ENCODE measurements at regions not wholly inside any gene's neighbourhood (a gene's known extent, or its start where the extent isn't known, plus 50 kb on each side); places are given as distances from the start of the nearest gene placed in this dataset.
"Not testable (repeated sequence)": the region's sequence is repeated elsewhere in the genome, so short reads cannot be mapped to it uniquely, and the experiment has no call there.

GRCh38 chr10:121242741-121243608 lies 355.3 kb downstream of the FGFR2 start:
- DNase-seq: no peak

DNA sequence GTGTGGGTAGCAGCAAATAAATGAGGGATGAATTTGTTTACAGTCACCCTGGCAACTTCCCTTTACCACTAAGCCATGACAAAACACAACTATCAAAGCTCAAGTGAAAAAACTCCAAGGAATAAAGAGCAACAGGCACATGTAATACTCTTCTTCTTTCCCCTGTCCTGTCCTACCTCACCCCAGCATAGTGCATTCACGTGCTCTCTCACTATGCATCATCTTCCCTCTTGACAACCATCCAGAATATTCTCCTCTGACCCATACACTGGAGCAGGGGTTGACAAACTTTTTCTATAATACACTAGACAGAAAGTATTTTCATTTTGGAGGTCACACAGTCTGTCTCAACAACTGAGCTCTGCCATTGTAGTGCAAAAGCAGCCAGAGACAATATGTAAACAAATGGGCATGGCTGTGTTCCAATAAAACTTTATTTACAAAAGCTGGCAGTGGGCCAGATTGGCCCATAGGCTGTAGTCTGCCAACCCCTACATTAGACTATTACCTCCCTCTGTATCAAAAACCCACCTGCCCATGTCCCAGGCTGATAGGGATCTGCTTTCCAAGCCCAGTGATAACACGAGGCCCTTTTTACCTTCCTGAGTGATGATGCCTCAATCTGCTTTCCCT lies 354.5 kb downstream of the FGFR2 start:
- DNase-seq: no peak

DNA sequence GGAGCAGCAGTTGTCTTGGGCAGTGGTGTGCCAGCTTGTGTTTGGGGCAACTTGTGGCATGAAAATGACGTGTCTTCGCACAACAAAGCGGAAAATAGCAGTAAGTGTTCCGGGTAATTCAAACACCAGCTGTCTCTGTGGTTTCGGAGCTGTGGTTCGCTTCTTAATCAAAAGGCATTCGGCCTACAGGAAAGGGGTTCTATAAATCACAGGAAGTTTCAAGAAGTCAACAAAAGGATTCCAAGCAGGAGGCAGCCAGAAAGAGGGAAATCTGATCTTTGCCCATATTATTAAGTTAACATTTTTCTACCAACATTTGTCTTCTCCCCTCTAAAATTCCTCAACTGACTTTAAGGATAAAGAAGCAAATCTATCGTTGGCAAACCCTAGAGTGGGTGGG lies 353.4 kb downstream of the FGFR2 start:
- DNase-seq: no peak

DNA sequence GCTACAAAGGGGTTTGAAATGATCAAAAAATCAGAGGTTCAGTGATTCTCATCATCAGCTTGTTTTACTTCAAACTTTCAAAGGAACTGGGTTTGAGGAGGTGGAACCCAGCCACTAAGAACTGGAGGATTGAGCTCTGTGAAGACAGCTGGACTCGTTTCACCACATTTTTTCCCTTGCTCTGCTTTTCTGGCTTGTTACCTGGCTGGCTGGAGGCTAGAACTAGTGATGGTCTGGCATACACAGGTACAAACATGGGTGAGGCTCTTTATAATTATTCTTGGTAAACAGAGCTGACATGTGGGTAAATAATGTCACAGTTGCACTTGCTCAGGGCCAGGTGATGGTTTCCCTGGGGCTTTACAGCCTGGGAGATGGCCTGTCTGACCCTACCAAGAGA lies 352.5 kb downstream of the FGFR2 start:
- DNase-seq: no peak

- DNase-seq: no peak
These were observed 350.0 kb downstream of the FGFR2 start for GRCh38 chr10:121248266-121248665.

DNA sequence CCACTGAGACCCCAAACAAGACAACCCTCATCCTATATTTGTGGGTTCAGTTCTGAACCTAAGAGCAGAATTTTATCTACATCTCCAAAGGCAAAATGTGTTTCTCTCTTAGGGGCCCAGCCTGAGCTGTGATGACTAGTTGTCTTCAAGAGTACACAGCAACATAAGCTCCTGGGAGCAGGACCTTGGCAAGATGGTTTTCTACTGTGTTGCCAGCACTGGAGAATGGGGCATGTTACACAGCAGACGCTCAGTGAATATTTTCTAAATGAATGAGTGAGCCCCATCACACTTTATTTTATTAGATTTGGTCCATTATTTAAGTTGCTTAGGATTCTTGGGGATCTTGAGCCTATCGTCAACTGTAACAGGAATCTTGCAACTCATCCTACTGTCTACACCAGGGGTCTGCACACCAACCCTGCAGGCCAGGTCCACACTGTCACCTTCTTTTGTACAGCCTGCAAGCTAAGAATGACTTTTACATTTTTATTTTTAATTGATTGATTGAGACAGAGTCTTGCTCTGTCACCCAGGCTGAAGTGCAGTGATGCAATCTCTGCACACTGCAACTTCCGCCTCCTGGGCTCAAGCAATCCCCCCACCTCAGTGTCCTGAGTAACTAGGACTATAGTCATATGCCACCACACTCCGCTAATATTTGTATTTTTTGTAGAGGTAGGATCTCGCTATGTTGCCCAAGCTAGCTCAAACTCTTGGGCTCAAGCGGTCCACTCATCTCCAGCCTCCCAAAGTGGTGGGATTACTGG lies 347.1 kb downstream of the FGFR2 start:
- no peak for DNase-seq

DNA sequence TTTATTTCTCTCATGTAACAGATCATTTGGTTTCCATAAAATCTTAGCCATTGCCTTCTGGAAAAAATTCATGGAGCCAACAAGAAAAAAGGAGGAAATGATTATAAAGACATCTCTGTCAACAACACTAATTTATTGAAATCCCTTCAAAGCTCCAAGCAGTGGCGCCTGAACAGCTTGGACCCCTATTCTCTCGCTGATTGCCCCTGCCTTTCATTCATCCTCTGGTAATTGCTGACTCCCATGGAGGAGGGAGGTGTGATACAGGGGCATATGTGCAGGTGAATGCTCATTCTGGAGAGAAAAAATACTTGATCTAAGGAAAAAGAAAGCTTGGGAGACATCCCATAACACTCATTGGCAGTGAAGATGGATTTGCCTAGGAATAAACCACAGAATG lies 345.5 kb downstream of the FGFR2 start:
- no peak for DNase-seq

- DNase-seq: no peak
These were observed 337.9 kb downstream of the FGFR2 start for GRCh38 chr10:121260377-121260776.

DNA sequence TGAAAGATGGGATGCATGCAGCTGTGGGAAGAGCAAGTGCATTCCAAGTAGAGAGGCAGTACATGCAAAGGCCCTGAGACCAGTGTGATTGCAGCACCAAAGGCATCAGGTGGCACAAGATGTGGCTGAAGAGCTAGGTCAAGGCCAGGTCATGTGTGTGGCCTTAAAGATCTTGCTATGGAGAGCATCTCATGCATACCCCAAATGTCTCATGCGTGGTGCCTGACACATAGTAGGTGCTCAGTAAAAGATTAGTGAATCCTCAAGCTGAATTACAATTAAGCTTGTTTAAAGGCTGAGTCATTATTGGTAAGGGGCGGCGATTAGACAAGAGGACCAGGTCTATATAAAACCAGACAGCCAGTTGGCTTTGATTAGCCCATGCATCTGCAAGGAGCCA lies 336.6 kb downstream of the FGFR2 start:
- DNase-seq: no peak

GRCh38 chr10:121262774-121263430 lies 335.3 kb downstream of the FGFR2 start:
- DNase-seq: no peak

DNA sequence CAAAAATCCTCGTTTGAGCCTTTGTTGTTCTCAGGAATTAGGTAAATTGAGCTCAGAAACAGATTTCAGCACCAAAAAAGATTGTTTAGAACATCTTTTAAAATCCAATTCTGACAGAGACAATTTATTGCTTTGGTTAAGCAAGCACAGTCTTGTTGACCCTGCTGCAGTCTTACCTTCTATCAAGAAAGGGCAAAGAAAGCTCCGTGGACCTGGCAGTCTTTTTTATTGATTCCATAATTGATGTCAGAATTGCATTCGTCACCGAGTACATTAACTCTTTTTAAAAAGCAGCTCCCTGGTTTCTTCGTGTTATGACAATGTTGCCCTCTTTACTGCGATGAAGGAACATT lies 334.8 kb downstream of the FGFR2 start:
- DNase-seq: no peak

DNA sequence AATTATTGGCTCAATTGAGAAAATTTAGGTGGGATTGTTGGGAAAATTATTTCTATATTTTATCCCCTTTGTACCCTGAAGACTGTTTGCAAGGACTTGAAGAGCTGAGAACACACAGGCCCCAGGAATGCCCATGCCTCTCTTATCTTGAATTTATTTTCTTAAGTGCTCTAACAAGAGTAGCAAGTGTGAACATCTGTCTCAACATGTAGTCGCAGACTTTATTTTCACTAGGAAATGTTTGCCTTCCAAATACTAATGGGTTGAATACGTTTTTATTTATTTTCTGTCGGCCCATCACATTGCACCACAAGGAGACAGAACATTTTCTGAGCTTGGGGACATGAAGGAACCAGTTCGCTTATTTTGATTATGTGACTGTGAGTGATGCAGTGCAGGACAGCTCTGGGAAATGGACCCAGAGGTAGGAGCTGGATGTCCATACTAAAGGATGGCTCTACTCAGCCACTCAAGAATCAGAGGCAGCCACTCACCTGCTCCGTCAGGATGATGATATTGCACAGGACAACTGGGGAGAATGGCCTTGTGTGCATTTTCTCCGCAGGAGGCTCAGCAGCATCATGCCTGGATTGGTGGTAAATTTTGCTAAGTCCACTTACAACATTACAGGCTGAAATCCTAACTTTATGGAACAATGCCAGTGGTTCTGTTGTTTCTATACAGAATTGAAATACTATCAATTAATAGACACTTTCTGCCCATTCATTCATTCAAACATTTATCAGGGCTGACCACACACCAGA lies 332.7 kb downstream of the FGFR2 start:
- no peak for DNase-seq

GRCh38 chr10:121266370-121266769 lies 331.9 kb downstream of the FGFR2 start:
- DNase-seq: no peak

- no peak for DNase-seq
These were observed 330.8 kb downstream of the FGFR2 start for GRCh38 chr10:121267236-121268003.

GRCh38 chr10:121268363-121268762 lies 329.9 kb downstream of the FGFR2 start:
- DNase-seq: no peak

DNA sequence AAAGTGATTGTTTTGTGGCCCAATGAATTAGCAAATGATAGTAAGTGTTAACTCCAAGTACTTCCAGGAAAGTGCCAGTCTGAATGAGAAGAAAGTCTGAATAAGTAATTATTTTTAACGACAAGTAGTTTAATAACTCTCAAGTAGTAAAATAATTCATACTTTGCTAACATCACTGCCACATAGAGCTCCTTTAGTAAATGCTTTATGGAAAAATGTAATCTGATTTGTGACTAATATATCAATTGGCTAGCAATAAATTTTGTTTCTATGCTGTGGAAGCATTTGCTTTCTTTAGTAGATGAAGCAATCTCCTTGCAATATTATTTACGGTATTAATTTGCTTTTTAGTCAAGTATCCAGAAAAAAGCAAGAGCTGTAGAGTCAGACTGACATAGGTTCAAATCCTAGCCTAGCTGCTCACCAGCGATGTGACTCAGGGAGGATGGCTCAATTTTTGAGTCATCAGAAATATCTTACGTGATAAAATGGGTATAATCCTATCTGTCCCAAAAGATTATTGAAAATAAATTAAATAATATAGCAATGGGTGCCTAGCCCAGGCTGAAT lies 329.3 kb downstream of the FGFR2 start:
- no peak for DNase-seq

GRCh38 chr10:121270906-121271305 lies 327.3 kb downstream of the FGFR2 start:
- DNase-seq: no peak

DNA sequence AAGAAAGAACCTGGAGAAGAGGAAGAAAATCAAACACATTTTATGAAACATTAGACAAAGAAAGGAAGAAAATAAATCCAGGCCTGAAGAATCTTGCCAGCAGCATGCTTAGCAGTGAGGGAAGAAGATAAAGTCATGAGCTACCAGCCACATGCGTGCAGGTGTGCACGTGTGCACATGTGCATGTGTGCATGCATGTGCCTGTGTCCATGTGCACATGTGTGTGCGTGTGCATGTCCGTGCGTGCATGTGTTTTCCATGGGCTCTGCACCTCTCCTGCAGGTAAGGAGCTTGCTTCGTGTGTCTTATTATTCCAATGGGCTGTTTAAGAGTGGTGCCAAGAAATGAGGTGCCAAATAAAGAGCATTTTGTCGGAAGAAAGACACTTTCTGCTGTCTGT lies 322.2 kb downstream of the FGFR2 start:
- no peak for DNase-seq

GRCh38 chr10:121276822-121277221 lies 321.4 kb downstream of the FGFR2 start:
- no peak for DNase-seq

DNA sequence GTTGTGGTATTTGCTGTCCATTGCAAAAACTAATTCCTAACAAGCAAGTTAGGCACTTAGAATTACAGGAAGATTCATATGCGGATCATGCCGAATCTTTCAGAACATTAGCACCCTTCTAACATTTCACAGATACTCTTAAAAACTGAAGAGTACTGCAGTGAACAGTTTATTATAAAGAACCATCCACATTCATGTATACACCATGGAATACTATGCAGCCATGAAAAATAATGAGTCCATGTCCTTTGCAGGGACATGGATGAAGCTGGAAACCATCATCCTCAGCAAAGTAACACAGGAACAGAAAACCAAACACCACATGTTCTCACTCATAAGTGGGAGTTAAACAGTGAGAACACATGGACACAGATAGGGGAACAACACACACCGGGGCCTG lies 319.9 kb downstream of the FGFR2 start:
- DNase-seq: not testable (repeated sequence)

DNA sequence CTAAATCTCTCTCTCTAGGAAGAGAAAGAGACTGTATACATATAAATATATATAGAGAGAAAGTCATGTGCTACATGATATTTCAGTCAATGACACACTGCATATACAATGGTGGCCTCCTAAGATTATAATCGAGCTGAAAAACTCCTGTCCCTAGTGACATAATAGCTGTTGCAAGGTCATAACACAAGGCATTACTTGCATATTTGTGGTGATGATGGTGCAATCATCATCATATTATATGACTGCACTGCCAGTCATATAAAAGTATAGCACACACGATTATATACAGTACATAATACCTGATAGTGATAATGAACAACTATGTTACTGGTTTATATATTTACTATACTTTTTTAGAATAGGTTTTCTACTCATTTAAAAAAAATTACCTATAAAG lies 316.7 kb downstream of the FGFR2 start:
- DNase-seq: no peak

Data from stimulated activated CD4-positive, alpha-beta T cell treated with anti-CD3 and anti-CD28 coated beads, Interleukin-4, amount 100 ng/mL, for 4 hours (primary cell).